22Rv1 (cell line): ENCODE measurements at regions not wholly inside any gene's neighbourhood (a gene's known extent, or its start where the extent isn't known, plus 50 kb on each side); places are given as distances from the start of the nearest gene placed in this dataset.

Source experiments
- CTCF ChIP-seq: fragments of 450-650 bp; IDR thresholded peaks from 2 replicates; pipeline ENCODE4 v1.5.1; 2017; ENCODE audit warnings: mild to moderate bottlenecking
- ZFX ChIP-seq: fragments of 450-650 bp; IDR thresholded peaks from 2 replicates; pipeline ENCODE4 v1.6.1; 2017; ENCODE audit warnings: antibody characterized with exemption, borderline replicate concordance

DNA sequence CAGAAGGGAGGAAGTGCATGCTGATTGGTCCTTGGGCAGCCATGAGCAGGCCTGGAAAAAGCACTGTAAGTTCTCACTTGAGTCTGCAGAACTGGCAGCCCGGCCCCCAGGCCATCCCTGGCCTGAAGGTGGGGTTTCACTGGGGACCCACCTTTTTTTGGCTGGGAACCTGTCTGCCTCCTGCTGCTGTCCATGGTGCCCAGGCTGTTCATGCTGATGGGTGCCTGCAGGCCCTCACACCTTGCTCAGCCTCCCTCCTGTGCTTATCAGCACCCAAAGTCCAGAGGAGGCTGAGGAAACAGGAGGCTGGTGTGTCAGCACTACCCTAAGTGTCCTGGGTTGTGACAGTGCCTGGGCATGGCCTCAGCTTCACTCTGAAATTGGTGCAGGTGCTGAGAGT lies 134.4 kb upstream of the SPRY4 start:
- TF ChIP-seq CTCF (no peak), ZFX (no peak)
